Neural cell (in vitro differentiated cells): ENCODE measurements at regions not wholly inside any gene's neighbourhood (a gene's known extent, or its start where the extent isn't known, plus 50 kb on each side); places are given as distances from the start of the nearest gene placed in this dataset.

Source experiments
- H2AFZ ChIP-seq: fragments of 200-600, 300-800 bp; sonication (generic), shearing (Covaris generic); 2 replicates; pipeline ENCODE4 v1.6.0; 2014; ENCODE audit warnings: low read depth, mild to moderate bottlenecking, antibody characterized with exemption, low read length, moderate library complexity
- H3F3A ChIP-seq: fragments of 200-600 bp; shearing (Covaris generic); 2 replicates; pipeline ENCODE4 v1.6.1; 2016; ENCODE audit warnings: mild to moderate bottlenecking, moderate library complexity, mixed read lengths, antibody characterized with exemption, low read length; ENCODE audit not compliant: insufficient read depth, poor library complexity, severe bottlenecking
- H3K27ac ChIP-seq: fragments of 200-600, 300-800 bp; sonication (generic), shearing (Covaris generic); 2 replicates; pipeline ENCODE4 v1.5.1; 2014; ENCODE audit warnings: mild to moderate bottlenecking, low read length, moderate library complexity
- H3K27me3 ChIP-seq: fragments of 300-800, 200-600 bp; sonication (generic), shearing (Covaris generic); 2 replicates; pipeline ENCODE4 v1.6.0; 2014; ENCODE audit warnings: mild to moderate bottlenecking, low read depth, low read length, moderate library complexity; ENCODE audit not compliant: insufficient read depth
- H3K36me3 ChIP-seq: fragments of 300-800, 200-600 bp; sonication (generic), shearing (Covaris generic); 2 replicates; pipeline ENCODE4 v1.5.1; 2014; ENCODE audit warnings: mild to moderate bottlenecking, antibody characterized with exemption, low read length, moderate library complexity; ENCODE audit not compliant: insufficient read depth
- H3K4me2 ChIP-seq: fragments of 300-800, 200-600 bp; sonication (generic), shearing (Covaris generic); 2 replicates; pipeline ENCODE4 v1.6.0; 2014; ENCODE audit warnings: mild to moderate bottlenecking, low read length
- H3K4me3 ChIP-seq: fragments of 300-800, 200-600 bp; sonication (generic), shearing (Covaris generic); 2 replicates; pipeline ENCODE4 v1.5.1; 2014; ENCODE audit warnings: mild to moderate bottlenecking, low read length, moderate library complexity
- H3K79me2 ChIP-seq: fragments of 200-600 bp; shearing (Covaris generic); replicated peaks from 2 replicates; pipeline ENCODE4 v1.6.0; 2014; ENCODE audit warnings: mild to moderate bottlenecking, low read length, moderate library complexity; ENCODE audit not compliant: insufficient read depth
- H3K9ac ChIP-seq: fragments of 300-800, 200-600 bp; sonication (generic), shearing (Covaris generic); 2 replicates; pipeline ENCODE4 v1.6.1; 2016; ENCODE audit warnings: mild to moderate bottlenecking, low read length, mixed read lengths
- H3K9me2 ChIP-seq: fragments of 200-600 bp; shearing (Covaris generic); 2 replicates; pipeline ENCODE4 v1.6.1; 2016; ENCODE audit warnings: mild to moderate bottlenecking, low read length, mixed read lengths; ENCODE audit not compliant: insufficient read depth
- H3K9me3 ChIP-seq: fragments of 200-600, 300-800 bp; sonication (generic), shearing (Covaris generic); 2 replicates; pipeline ENCODE4 v1.6.1; 2016; ENCODE audit warnings: mild to moderate bottlenecking, mixed run types, low read length, moderate library complexity, mixed read lengths
- H4K20me1 ChIP-seq: fragments of 200-600 bp; shearing (Covaris generic); 2 replicates; pipeline ENCODE4 v1.6.1; 2016; ENCODE audit warnings: mild to moderate bottlenecking, mixed run types; ENCODE audit not compliant: insufficient read depth
- CTCF ChIP-seq: fragments of 450-650 bp; IDR thresholded peaks from 2 replicates; pipeline ENCODE4 v1.5.1; 2014; ENCODE audit warnings: antibody characterized with exemption, mild to moderate bottlenecking, moderate library complexity; ENCODE audit not compliant: poor library complexity, severe bottlenecking
- EP300 ChIP-seq: fragments of 450-650 bp; conservative IDR thresholded peaks from 2 replicates; pipeline ENCODE4 v1.6.1; 2014; ENCODE audit warnings: antibody characterized with exemption, mild to moderate bottlenecking, moderate library complexity; ENCODE audit not compliant: poor library complexity, severe bottlenecking
- EZH2 ChIP-seq: fragments of 200-600, 300-800 bp; shearing (Covaris generic), sonication (generic); IDR thresholded peaks from 2 replicates; pipeline ENCODE4 v1.6.1; 2014; ENCODE audit warnings: antibody characterized with exemption, low read length, borderline replicate concordance, mild to moderate bottlenecking; ENCODE audit not compliant: insufficient read depth, poor library complexity, severe bottlenecking
- MXI1 ChIP-seq: fragments of 450-650 bp; conservative IDR thresholded peaks from 2 replicates; pipeline ENCODE4 v1.6.1; 2014; ENCODE audit warnings: antibody characterized with exemption, mild to moderate bottlenecking; ENCODE audit not compliant: poor library complexity, severe bottlenecking
- POLR2AphosphoS5 ChIP-seq: IDR thresholded peaks from 2 replicates; pipeline ENCODE4 v1.6.1; 2012
- RAD21 ChIP-seq: fragments of 450-650 bp; conservative IDR thresholded peaks from 2 replicates; pipeline ENCODE4 v1.6.1; 2014; ENCODE audit warnings: antibody characterized with exemption, mild to moderate bottlenecking, moderate library complexity
- REST ChIP-seq: IDR thresholded peaks from 2 replicates; pipeline ENCODE4 v1.6.1; 2012; ENCODE audit warnings: borderline replicate concordance
- SMC3 ChIP-seq: fragments of 450-650 bp; conservative IDR thresholded peaks from 2 replicates; pipeline ENCODE4 v1.6.1; 2014; ENCODE audit warnings: antibody characterized with exemption, mild to moderate bottlenecking, moderate library complexity; ENCODE audit not compliant: poor library complexity
- TAF1 ChIP-seq: IDR thresholded peaks from 2 replicates; pipeline ENCODE4 v1.6.1; 2012; ENCODE audit warnings: low read depth

- TF ChIP-seq TAF1: no peak
- no peak for TF ChIP-seq POLR2AphosphoS5
- TF ChIP-seq RAD21: no peak
- no peak for TF ChIP-seq SMC3
- no peak for TF ChIP-seq CTCF
- no peak for TF ChIP-seq EP300
- no peak for TF ChIP-seq REST
- TF ChIP-seq EZH2: no peak
- TF ChIP-seq MXI1: no peak
- Histone ChIP-seq H3K9me2 (no peaks in the 10 kb centered on the region), H3K27me3 (no peaks in the 10 kb centered on the region), H3F3A (no peaks in the 10 kb centered on the region), H3K9ac (peak overlapping the region; percentile 10), H2AFZ (no peak overlapping the region), H3K4me2 (no peak overlapping the region), H3K36me3 (no peaks in the 10 kb centered on the region), H3K79me2 (no peaks in the 10 kb centered on the region), H3K9me3 (no peaks in the 10 kb centered on the region), H4K20me1 (no peaks in the 10 kb centered on the region), H3K27ac (no peak overlapping the region), H3K4me3 (no peak overlapping the region)
Measured at GRCh38 chr13:111971891-111972780, 94.8 kb upstream of the SOX1 start.

GRCh38 chr13:111973186-111973585, 93.8 kb upstream of the SOX1 start:
- Histone ChIP-seq H3K9ac (peak overlapping the region; percentile 25), H3K36me3 (no peaks in the 10 kb centered on the region), H3K4me3 (peak overlapping the region; percentile 37), H3K27ac (peak overlapping the region; percentile 21), H2AFZ (no peak overlapping the region), H3K9me2 (no peaks in the 10 kb centered on the region), H3F3A (no peaks in the 10 kb centered on the region), H3K9me3 (no peaks in the 10 kb centered on the region), H3K27me3 (no peaks in the 10 kb centered on the region), H3K4me2 (no peak overlapping the region), H4K20me1 (no peaks in the 10 kb centered on the region), H3K79me2 (no peaks in the 10 kb centered on the region)
- TF ChIP-seq SMC3 (no peak), CTCF (no peak), RAD21 (no peak), REST (no peak), TAF1 (no peak), MXI1 (no peak), POLR2AphosphoS5 (no peak), EZH2 (no peak), EP300 (no peak)
